ENCODE measurements at regions not wholly inside any gene's neighbourhood (a gene's known extent, or its start where the extent isn't known, plus 50 kb on each side); places are given as distances from the start of the nearest gene placed in this dataset.

GRCh38 chrY:17235769-17236168 lies 644.3 kb downstream of the CDY2B start:
- TF ChIP-seq POLR2A (IDR thresholded peaks at IDR 0.05; ENCODE audit: low read depth, low read length), result no peak
- TF ChIP-seq TAF1 (IDR thresholded peaks at IDR 0.05; ENCODE audit: low read depth, low read length), result no peak
